ENCODE measurements at regions not wholly inside any gene's neighbourhood (a gene's known extent, or its start where the extent isn't known, plus 50 kb on each side); places are given as distances from the start of the nearest gene placed in this dataset.

DNA sequence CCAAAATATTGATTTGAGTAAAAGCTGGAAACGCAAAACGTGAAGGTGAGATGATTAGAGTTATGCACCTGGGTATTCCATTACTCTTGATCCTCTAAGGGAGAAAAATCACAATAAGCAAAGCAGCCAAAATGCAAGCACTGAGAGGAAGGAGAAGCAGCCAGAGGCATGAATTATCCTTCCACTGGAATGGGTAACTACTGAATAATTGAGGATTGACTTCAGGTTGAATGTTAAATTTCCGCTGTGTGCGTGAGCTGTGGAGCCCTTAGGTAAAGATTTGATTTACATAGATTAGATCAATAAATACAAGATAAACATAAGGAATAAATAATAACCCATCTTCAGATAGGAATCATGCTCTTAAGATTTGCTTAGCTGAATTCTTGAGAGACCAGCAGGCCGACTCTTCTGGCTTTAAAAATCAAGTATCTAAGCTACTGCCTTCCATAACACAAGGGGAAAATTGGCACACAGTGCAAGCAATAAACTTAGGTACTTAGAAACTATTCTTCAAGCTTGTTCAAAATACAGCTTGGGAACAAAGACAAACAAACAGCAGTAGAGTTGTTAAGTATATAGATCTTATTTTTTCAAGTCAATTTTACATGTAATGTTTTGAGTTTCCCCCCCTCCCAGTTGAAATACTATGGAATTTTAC, 1459.5 kb downstream of the ZPLD1 start:
- Histone ChIP-seq H3K4me1 (no peaks in the 10 kb centered on the region), H3K4me3 (no peak overlapping the region), H3K36me3 (no peaks in the 10 kb centered on the region), H3K27ac (replicated peaks in 1 of 4) (no peak overlapping the region), H3K9me3 (no peaks in the 10 kb centered on the region), H3K27me3 (no peaks in the 10 kb centered on the region)
- TF ChIP-seq POLR2AphosphoS5 (IDR thresholded peaks at IDR 0.05) (no peak), POLR2A (IDR thresholded peaks at IDR 0.05; ENCODE audit: low read depth) (no peak), EP300 (IDR thresholded peaks at IDR 0.05) (no peak)
- TF ChIP-seq, protein P1, sequence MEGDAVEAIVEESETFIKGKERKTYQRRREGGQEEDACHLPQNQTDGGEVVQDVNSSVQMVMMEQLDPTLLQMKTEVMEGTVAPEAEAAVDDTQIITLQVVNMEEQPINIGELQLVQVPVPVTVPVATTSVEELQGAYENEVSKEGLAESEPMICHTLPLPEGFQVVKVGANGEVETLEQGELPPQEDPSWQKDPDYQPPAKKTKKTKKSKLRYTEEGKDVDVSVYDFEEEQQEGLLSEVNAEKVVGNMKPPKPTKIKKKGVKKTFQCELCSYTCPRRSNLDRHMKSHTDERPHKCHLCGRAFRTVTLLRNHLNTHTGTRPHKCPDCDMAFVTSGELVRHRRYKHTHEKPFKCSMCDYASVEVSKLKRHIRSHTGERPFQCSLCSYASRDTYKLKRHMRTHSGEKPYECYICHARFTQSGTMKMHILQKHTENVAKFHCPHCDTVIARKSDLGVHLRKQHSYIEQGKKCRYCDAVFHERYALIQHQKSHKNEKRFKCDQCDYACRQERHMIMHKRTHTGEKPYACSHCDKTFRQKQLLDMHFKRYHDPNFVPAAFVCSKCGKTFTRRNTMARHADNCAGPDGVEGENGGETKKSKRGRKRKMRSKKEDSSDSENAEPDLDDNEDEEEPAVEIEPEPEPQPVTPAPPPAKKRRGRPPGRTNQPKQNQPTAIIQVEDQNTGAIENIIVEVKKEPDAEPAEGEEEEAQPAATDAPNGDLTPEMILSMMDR (IDR thresholded peaks at IDR 0.05), result no peak
- DNase-seq (ENCODE audit: extremely low spot score), result no peak
- 77% methylated on average over 5 of the region's 5 CpGs for WGBS
- intact Hi-C loops (cut with DNase I), result no loop called here

GRCh38 chr3:103899328-103899727, 1464.5 kb downstream of the ZPLD1 start:
- WGBS, result 76% methylated on average over 11 of the region's 11 CpGs
- H3K4me3 ChIP-seq, result no peak overlapping the region
- intact Hi-C loops (cut with DNase I), result no loop called here
- no peaks in the 10 kb centered on the region for H3K36me3 ChIP-seq
- no peak for TF ChIP-seq EP300 (IDR thresholded peaks at IDR 0.05)
- no peak for TF ChIP-seq POLR2A (IDR thresholded peaks at IDR 0.05; ENCODE audit: low read depth)
- TF ChIP-seq POLR2AphosphoS5 (IDR thresholded peaks at IDR 0.05), result no peak
- TF ChIP-seq, protein P1 (IDR thresholded peaks at IDR 0.05), result no peak
- H3K27me3 ChIP-seq, result no peaks in the 10 kb centered on the region
- no peak overlapping the region for H3K27ac ChIP-seq (replicated peaks in 1 of 4)
- DNase-seq (ENCODE audit: extremely low spot score), result no peak
- H3K4me1 ChIP-seq, result no peaks in the 10 kb centered on the region
- H3K9me3 ChIP-seq, result no peaks in the 10 kb centered on the region

- H3K36me3 ChIP-seq, result no peaks in the 10 kb centered on the region
- TF ChIP-seq EP300 (IDR thresholded peaks at IDR 0.05) (no peak), POLR2A (IDR thresholded peaks at IDR 0.05; ENCODE audit: low read depth) (no peak), POLR2AphosphoS5 (IDR thresholded peaks at IDR 0.05) (no peak)
- TF ChIP-seq, protein P1 (IDR thresholded peaks at IDR 0.05), result no peak
- no peak overlapping the region for H3K4me3 ChIP-seq
- no peak overlapping the region for H3K27ac ChIP-seq (replicated peaks in 1 of 4)
- H3K4me1 ChIP-seq, result no peaks in the 10 kb centered on the region
- 86% methylated on average over 3 of the region's 3 CpGs for WGBS
- H3K27me3 ChIP-seq, result no peaks in the 10 kb centered on the region
- intact Hi-C loops (cut with DNase I), result no loop called here
- no peak for DNase-seq (ENCODE audit: extremely low spot score)
- H3K9me3 ChIP-seq, result no peaks in the 10 kb centered on the region
These were observed 1461.7 kb upstream of the ALCAM start for GRCh38 chr3:103904991-103905390.

DNA sequence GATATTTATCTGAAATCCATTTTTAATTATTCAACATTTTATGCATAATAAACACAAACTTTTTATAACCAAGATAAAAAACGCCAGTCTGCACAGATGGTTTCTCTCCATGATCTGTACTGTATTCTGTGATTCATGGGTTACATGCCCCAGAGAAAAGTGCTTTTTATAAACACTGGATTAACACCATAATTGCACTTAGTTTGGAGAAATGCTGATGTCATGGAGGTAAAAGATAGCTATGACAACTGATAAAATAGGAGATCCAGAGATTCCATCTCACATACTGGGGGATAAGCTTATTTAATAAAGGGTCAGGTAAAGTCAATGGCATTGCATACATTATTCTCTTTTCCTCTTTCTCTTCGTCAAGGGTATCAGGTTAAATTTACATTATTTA, 1460.4 kb upstream of the ALCAM start:
- intact Hi-C loops (cut with DNase I), result no loop called here
- H3K36me3 ChIP-seq, result no peaks in the 10 kb centered on the region
- H3K27ac ChIP-seq (replicated peaks in 1 of 4), result no peak overlapping the region
- TF ChIP-seq, protein P1 (IDR thresholded peaks at IDR 0.05), result no peak
- no peak for TF ChIP-seq EP300 (IDR thresholded peaks at IDR 0.05)
- no peak for TF ChIP-seq POLR2AphosphoS5 (IDR thresholded peaks at IDR 0.05)
- no peak for TF ChIP-seq POLR2A (IDR thresholded peaks at IDR 0.05; ENCODE audit: low read depth)
- WGBS, result 53% methylated on average over 2 of the region's 2 CpGs
- no peaks in the 10 kb centered on the region for H3K4me1 ChIP-seq
- no peak overlapping the region for H3K4me3 ChIP-seq
- DNase-seq (ENCODE audit: extremely low spot score), result no peak
- H3K9me3 ChIP-seq, result no peaks in the 10 kb centered on the region
- no peaks in the 10 kb centered on the region for H3K27me3 ChIP-seq

- Histone ChIP-seq H3K9me3 (no peaks in the 10 kb centered on the region), H3K27me3 (no peaks in the 10 kb centered on the region), H3K27ac (replicated peaks in 1 of 4) (no peak overlapping the region), H3K36me3 (no peaks in the 10 kb centered on the region), H3K4me3 (no peak overlapping the region), H3K4me1 (no peaks in the 10 kb centered on the region)
- TF ChIP-seq, protein P1 (IDR thresholded peaks at IDR 0.05), result no peak
- TF ChIP-seq POLR2AphosphoS5 (IDR thresholded peaks at IDR 0.05) (no peak), POLR2A (IDR thresholded peaks at IDR 0.05; ENCODE audit: low read depth) (no peak), EP300 (IDR thresholded peaks at IDR 0.05) (no peak)
- intact Hi-C loops (cut with DNase I), result no loop called here
- 82% methylated on average over 2 of the region's 2 CpGs for WGBS
- no peak for DNase-seq (ENCODE audit: extremely low spot score)
These were observed 1459.9 kb upstream of the ALCAM start for GRCh38 chr3:103906808-103907207.
